Caco-2 (cell line): ENCODE measurements at regions not wholly inside any gene's neighbourhood (a gene's known extent, or its start where the extent isn't known, plus 50 kb on each side); places are given as distances from the start of the nearest gene placed in this dataset.

Experiments used
- BruUV-seq: library from RNA; stranded (reverse); fragments of 400-500 nt; replicated peaks from 2 replicates; lab custom pipeline; 2021; lab: Mats Ljungman, UMichigan
- CTCF ChIA-PET: fragments of 300-600 bp; sonication (Branson Sonifier 250); formaldehyde crosslinking; loops from one replicate; lab custom pipeline; 2022; ENCODE audit warnings: antibody characterized with exemption; lab: Charles Lee
- POLR2A ChIA-PET: fragments of 300-600 bp; sonication (Branson Sonifier 250); formaldehyde crosslinking; loops from one replicate; lab custom pipeline; 2022; ENCODE audit warnings: antibody characterized with exemption; lab: Charles Lee
- DNase-seq, 2 experiments: peaks; one replicate each; pipeline versions ENCODE4 v3.0.0 to v3.0.0-alpha.2; 2020 to 2022
- H3K27me3 ChIP-seq: replicated peaks from 2 replicates; pipeline ENCODE4 v1.6.0; 2011; ENCODE audit warnings: low read length; ENCODE audit not compliant: control insufficient read depth, insufficient read depth
- H3K36me3 ChIP-seq: 2 replicates; pipeline ENCODE4 v1.5.1; 2011; ENCODE audit warnings: low read length; ENCODE audit not compliant: control insufficient read depth, insufficient read depth
- H3K4me1 ChIP-seq: fragments of 250-450 bp; sonication (Bioruptor Pico); 2 replicates; pipeline ENCODE4 v1.5.1; 2020; ENCODE audit warnings: mild to moderate bottlenecking
- H3K4me3 ChIP-seq: 2 replicates; pipeline ENCODE4 v1.5.1; 2011; ENCODE audit warnings: low read depth, mild to moderate bottlenecking, control low read depth, low read length
- H3K9me3 ChIP-seq: fragments of 250-450 bp; sonication (Bioruptor Pico); 2 replicates; pipeline ENCODE4 v1.5.1; 2020; ENCODE audit warnings: mild to moderate bottlenecking, moderate library complexity
- H3K27ac Mint-ChIP-seq: one replicate; pipeline ENCODE4 v1.8.0; 2022; ENCODE audit warnings: mixed read lengths; ENCODE audit not compliant: unreplicated experiment
- H3K27me3 Mint-ChIP-seq: one replicate; pipeline ENCODE4 v1.8.0; 2022; ENCODE audit warnings: mixed read lengths; ENCODE audit not compliant: insufficient read depth, unreplicated experiment
- H3K36me3 Mint-ChIP-seq: one replicate; pipeline ENCODE4 v1.8.0; 2022; ENCODE audit warnings: mild to moderate bottlenecking, mixed read lengths; ENCODE audit not compliant: insufficient read depth, unreplicated experiment
- H3K4me1 Mint-ChIP-seq: one replicate; pipeline ENCODE4 v1.8.0; 2022; ENCODE audit warnings: low read depth, mixed read lengths; ENCODE audit not compliant: unreplicated experiment
- H3K4me3 Mint-ChIP-seq: one replicate; pipeline ENCODE4 v1.8.0; 2022; ENCODE audit warnings: mild to moderate bottlenecking, moderate library complexity, mixed read lengths; ENCODE audit not compliant: unreplicated experiment
- H3K9me3 Mint-ChIP-seq: one replicate; pipeline ENCODE4 v1.8.0; 2022; ENCODE audit warnings: mixed read lengths; ENCODE audit not compliant: unreplicated experiment
- intact Hi-C: fragments of 100-400 bp; cut with micrococcal nuclease; formaldehyde crosslinking; loops from one replicate; pipeline ENCODE4 v1.10.0; 2022; ENCODE audit not compliant: unreplicated experiment
- TF ChIP-seq, protein P1 (sequence below), 2 experiments: fragments of 200-600 bp in 1 of 2; IDR thresholded peaks; 1 replicate in 1 of 2; 2 replicates in 1 of 2; pipeline versions ENCODE4 v1.5.1 to v1.8.0; 2011 to 2022; ENCODE audit warnings: antibody characterized with exemption in 1 of 2, control low read depth in 1 of 2, inconsistent platforms in 1 of 2, low read depth in 1 of 2, low read length in 1 of 2, mild to moderate bottlenecking in 1 of 2, moderate library complexity in 1 of 2; ENCODE audit not compliant: insufficient read depth in 1 of 2, severe bottlenecking in 1 of 2, unreplicated experiment in 1 of 2

DNA sequence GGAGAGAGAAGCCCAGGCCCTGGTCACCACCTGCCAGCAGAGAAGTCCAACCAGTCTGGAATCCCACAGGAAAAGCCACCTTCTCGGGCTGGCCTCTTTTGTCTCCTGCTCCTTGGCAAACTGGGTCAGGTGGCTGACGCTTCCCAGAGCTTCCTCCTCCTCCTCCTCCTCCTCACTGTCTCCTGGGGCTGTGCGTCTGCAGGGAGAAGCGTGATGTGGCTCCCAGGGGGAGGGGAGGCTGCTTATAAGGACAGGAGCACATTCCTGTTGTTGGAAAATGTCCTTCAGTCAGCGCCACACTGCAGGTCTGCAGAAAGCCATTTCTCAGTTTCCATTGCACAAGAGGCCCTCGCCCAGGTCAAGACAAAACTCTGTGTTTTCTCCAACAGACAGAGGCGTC is 1316.5 kb downstream of the BRD1 start:
- Mint-ChIP-seq H3K27me3 (peaks cover 18% of the 10 kb centered on the region), H3K4me3 (no peak overlapping the region), H3K36me3 (no peaks in the 10 kb centered on the region), H3K27ac (no peak overlapping the region), H3K4me1 (no peaks in the 10 kb centered on the region), H3K9me3 (no peaks in the 10 kb centered on the region)
- TF ChIP-seq, protein P1, sequence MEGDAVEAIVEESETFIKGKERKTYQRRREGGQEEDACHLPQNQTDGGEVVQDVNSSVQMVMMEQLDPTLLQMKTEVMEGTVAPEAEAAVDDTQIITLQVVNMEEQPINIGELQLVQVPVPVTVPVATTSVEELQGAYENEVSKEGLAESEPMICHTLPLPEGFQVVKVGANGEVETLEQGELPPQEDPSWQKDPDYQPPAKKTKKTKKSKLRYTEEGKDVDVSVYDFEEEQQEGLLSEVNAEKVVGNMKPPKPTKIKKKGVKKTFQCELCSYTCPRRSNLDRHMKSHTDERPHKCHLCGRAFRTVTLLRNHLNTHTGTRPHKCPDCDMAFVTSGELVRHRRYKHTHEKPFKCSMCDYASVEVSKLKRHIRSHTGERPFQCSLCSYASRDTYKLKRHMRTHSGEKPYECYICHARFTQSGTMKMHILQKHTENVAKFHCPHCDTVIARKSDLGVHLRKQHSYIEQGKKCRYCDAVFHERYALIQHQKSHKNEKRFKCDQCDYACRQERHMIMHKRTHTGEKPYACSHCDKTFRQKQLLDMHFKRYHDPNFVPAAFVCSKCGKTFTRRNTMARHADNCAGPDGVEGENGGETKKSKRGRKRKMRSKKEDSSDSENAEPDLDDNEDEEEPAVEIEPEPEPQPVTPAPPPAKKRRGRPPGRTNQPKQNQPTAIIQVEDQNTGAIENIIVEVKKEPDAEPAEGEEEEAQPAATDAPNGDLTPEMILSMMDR (IDR thresholded peaks at IDR 0.05; ENCODE audit: insufficient read depth in 1 of 2, low read depth in 1 of 2, low read length in 1 of 2, severe bottlenecking in 1 of 2, unreplicated experiment in 1 of 2) = no peak
- intact Hi-C loops = no loop called here
- no peaks in the 10 kb centered on the region for H3K4me1 ChIP-seq
- no peak for DNase-seq
- no peaks in the 10 kb centered on the region for H3K36me3 ChIP-seq
- POLR2A ChIA-PET = no interaction called here
- BruUV-seq = no TSS peak
- no peaks in the 10 kb centered on the region for H3K9me3 ChIP-seq
- no peaks in the 10 kb centered on the region for H3K27me3 ChIP-seq
- H3K4me3 ChIP-seq = no peak overlapping the region
- CTCF ChIA-PET = no interaction called here

DNA sequence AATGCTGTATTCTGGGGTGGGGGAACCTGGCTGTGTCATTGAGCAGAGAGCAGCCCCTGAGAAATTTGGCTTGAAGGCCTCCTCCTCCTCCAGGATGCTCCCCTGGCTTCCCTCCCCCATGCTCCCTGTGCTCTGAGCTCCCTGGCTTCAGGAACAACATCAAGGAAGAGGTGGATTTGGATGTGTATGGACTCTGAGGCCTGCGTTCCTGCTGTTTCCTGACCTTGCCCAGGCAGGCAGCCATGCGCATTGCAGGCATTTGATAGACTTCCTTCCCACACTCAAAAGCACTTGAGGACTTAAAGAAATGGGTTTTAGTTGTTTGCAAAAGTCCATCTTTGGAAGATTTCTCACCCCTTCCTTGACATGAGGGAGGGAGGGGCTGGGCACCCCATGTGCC is 1317.1 kb downstream of the BRD1 start:
- H3K9me3 ChIP-seq = no peaks in the 10 kb centered on the region
- TF ChIP-seq, protein P1 (IDR thresholded peaks at IDR 0.05; ENCODE audit: insufficient read depth in 1 of 2, low read depth in 1 of 2, low read length in 1 of 2, severe bottlenecking in 1 of 2, unreplicated experiment in 1 of 2) = no peak
- no peaks in the 10 kb centered on the region for H3K4me1 ChIP-seq
- ChIA-PET CTCF (no interaction called here), POLR2A (no interaction called here)
- H3K4me3 ChIP-seq = no peak overlapping the region
- Mint-ChIP-seq H3K9me3 (no peaks in the 10 kb centered on the region), H3K27ac (no peak overlapping the region), H3K36me3 (no peaks in the 10 kb centered on the region), H3K27me3 (peaks cover 18% of the 10 kb centered on the region), H3K4me1 (no peaks in the 10 kb centered on the region), H3K4me3 (no peak overlapping the region)
- DNase-seq = no peak
- intact Hi-C loops = no loop called here
- BruUV-seq = no TSS peak
- no peaks in the 10 kb centered on the region for H3K36me3 ChIP-seq
- no peaks in the 10 kb centered on the region for H3K27me3 ChIP-seq

DNA sequence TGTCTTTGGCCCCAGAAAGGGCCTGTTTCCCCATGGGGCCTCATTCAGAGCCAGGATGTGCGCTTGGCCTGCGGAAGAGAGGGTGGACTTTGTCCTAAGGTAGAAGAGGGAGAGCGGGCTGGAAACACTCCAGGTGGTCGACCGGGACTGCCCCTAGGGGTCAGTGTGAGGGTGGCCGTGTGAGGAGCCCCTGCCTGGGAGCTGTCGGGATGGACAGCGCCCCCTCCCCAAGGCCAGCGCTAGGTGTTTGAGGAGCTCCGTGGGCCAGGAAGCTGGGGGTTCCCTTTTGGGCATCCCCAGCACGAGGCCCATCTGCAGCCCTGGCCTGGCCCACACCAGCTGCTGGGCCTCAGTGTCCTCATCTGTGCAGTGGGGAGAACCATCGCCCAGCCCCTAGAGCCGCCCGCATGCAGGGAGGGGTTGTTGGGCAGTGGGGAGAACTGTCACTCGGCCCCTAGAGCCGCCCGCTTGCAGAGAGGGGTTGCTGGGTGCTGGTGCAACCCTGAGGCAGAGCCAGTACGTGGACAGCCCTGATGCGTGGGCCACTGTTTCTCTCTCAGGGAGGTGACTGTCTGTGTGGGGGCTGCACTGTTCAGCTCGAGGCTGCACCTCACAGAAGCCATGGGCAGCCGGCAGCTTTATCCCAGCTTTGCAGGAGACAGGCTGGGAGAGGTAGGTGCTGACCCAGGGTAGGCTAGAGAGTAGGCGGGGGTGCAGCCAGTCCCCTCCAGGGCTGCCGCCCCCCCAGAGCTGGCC is 1319.9 kb downstream of the BRD1 start:
- CTCF ChIA-PET = no interaction called here
- H3K27me3 ChIP-seq = no peaks in the 10 kb centered on the region

More for the DNA sequence above, 1319.9 kb downstream of the BRD1 start:
- Histone ChIP-seq H3K4me3 (no peak overlapping the region), H3K4me1 (no peaks in the 10 kb centered on the region), H3K36me3 (no peaks in the 10 kb centered on the region), H3K9me3 (no peaks in the 10 kb centered on the region)
- TF ChIP-seq, protein P1 (IDR thresholded peaks at IDR 0.05; ENCODE audit: insufficient read depth in 1 of 2, low read depth in 1 of 2, low read length in 1 of 2, severe bottlenecking in 1 of 2, unreplicated experiment in 1 of 2) = no peak
- POLR2A ChIA-PET = no interaction called here
- Mint-ChIP-seq H3K4me3 (no peak overlapping the region), H3K27me3 (peaks cover 15% of the 10 kb centered on the region), H3K4me1 (no peaks in the 10 kb centered on the region), H3K36me3 (no peaks in the 10 kb centered on the region), H3K27ac (no peak overlapping the region), H3K9me3 (no peaks in the 10 kb centered on the region)
- BruUV-seq = no TSS peak
- intact Hi-C loops = no loop called here
- no peak for DNase-seq
